ENCODE measurements at regions not wholly inside any gene's neighbourhood (a gene's known extent, or its start where the extent isn't known, plus 50 kb on each side); places are given as distances from the start of the nearest gene placed in this dataset.

DNA sequence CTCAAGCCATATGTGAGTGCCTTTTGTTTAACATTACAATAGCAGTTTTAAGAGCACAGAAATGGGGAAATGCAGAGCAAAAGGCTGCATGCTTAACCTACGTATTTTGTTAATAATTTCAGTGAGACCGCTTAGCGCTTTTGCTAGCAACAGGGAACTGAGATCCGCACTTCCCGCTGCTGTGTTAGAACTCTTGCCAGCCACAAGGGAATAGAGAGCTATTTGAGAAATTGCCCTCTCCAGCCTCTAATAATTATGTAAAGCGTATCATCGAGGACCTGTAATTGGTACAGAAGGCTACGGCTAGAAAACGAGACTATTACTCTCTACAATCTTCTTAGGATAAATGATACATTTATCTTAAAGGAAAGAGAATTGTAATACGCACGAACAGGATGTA is 205.2 kb upstream of the GRIP1 start:
- Histone ChIP-seq H3K9me3 (ENCODE audit: control insufficient read depth in 2 of 3, insufficient read depth in 1 of 3, low read length in 3 of 3) (no peaks in the 10 kb centered on the region), H3K27ac (ENCODE audit: low read depth in 2 of 2, low read length in 2 of 2) (no peak overlapping the region), H3K9ac (ENCODE audit: low read length in 3 of 3) (no peak overlapping the region), H3K4me1 (ENCODE audit: control insufficient read depth in 2 of 3, insufficient read depth in 2 of 3, low read depth in 1 of 3, low read length in 3 of 3) (no peaks in the 10 kb centered on the region), H3K4me3 (ENCODE audit: low read length in 3 of 3) (no peak overlapping the region), H3K36me3 (ENCODE audit: control insufficient read depth in 2 of 3, insufficient read depth in 3 of 3, low read length in 3 of 3) (no peaks in the 10 kb centered on the region), H3K27me3 (ENCODE audit: control insufficient read depth, insufficient read depth, low read length) (no peaks in the 10 kb centered on the region)
- intact Hi-C loops (cut with DNase I) = no loop called here
- TF ChIP-seq, protein P1, sequence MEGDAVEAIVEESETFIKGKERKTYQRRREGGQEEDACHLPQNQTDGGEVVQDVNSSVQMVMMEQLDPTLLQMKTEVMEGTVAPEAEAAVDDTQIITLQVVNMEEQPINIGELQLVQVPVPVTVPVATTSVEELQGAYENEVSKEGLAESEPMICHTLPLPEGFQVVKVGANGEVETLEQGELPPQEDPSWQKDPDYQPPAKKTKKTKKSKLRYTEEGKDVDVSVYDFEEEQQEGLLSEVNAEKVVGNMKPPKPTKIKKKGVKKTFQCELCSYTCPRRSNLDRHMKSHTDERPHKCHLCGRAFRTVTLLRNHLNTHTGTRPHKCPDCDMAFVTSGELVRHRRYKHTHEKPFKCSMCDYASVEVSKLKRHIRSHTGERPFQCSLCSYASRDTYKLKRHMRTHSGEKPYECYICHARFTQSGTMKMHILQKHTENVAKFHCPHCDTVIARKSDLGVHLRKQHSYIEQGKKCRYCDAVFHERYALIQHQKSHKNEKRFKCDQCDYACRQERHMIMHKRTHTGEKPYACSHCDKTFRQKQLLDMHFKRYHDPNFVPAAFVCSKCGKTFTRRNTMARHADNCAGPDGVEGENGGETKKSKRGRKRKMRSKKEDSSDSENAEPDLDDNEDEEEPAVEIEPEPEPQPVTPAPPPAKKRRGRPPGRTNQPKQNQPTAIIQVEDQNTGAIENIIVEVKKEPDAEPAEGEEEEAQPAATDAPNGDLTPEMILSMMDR (IDR thresholded peaks at IDR 0.05; ENCODE audit: borderline replicate concordance, extremely low read depth, insufficient read depth) = no peak
- DNase-seq (no peak), FAIRE-seq (no peak)

DNA sequence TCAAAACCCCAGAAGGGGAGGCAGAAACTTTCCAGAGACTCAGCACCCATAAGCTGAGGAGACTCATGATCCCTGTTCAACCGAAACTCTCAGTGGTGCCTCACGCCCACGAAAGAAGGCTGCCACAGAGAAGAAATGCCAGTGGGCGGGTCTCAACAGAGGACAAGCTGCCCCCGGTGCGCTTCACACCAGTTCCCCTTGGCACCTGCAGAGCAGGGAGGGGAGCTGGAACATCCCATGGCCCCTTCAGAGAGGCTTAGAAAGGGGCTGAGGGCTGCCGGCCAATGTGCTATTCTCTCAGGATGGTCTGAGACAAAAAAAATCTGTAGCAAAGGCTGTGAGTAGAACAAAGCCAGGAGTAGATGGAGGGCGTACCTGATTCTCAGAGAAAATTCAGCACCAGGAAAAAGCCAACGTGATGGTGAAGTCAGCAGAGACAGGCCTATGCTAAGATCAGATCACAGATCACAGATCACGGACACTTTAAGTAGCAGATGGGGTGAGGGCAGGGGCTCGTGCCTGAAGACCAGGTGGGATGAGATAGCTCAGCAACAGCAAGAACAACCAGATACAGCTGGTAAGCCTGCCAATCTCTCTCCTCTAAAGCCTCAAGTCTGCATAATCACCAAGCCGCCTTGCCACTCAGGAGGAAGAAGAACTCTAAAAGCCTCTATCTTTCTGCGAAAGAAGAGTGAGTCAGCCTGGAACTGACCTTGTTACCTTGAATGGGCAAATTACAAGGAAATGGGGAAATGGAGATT is 206.4 kb upstream of the GRIP1 start:
- intact Hi-C loops (cut with DNase I) = no loop called here
- H3K27me3 ChIP-seq (ENCODE audit: control insufficient read depth, insufficient read depth, low read length) = no peaks in the 10 kb centered on the region
- no peak overlapping the region for H3K4me3 ChIP-seq (ENCODE audit: low read length in 3 of 3)
- TF ChIP-seq, protein P1 (IDR thresholded peaks at IDR 0.05; ENCODE audit: borderline replicate concordance, extremely low read depth, insufficient read depth) = no peak
- H3K9me3 ChIP-seq (ENCODE audit: control insufficient read depth in 2 of 3, insufficient read depth in 1 of 3, low read length in 3 of 3) = no peaks in the 10 kb centered on the region
- no peak overlapping the region for H3K9ac ChIP-seq (ENCODE audit: low read length in 3 of 3)
- no peaks in the 10 kb centered on the region for H3K4me1 ChIP-seq (ENCODE audit: control insufficient read depth in 2 of 3, insufficient read depth in 2 of 3, low read depth in 1 of 3, low read length in 3 of 3)
- FAIRE-seq = no peak
- no peak overlapping the region for H3K27ac ChIP-seq (ENCODE audit: low read depth in 2 of 2, low read length in 2 of 2)
- no peaks in the 10 kb centered on the region for H3K36me3 ChIP-seq (ENCODE audit: control insufficient read depth in 2 of 3, insufficient read depth in 3 of 3, low read length in 3 of 3)
- DNase-seq = no peak

DNA sequence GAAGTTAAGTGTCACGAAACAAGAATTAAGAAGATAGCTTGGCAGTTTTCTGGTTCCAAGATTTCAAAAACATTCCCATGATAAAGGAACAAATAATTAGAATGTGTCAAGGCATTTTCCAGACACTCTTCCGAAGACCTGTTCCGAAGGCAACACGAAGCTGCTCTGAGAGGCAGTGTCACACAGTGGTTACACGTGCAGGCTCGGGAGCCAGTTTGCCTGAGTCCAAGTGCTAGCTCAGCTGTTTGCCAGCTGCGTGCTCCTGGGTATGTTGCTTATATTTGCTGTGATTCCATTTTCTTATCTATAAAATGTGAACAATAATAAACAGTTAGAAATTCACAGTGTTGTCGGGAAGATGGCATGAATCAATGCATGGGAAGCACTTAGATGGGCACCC is 217.9 kb upstream of the GRIP1 start:
- FAIRE-seq = no peak
- TF ChIP-seq, protein P1 (IDR thresholded peaks at IDR 0.05; ENCODE audit: borderline replicate concordance, extremely low read depth, insufficient read depth) = no peak
- Histone ChIP-seq H3K9ac (ENCODE audit: low read length in 3 of 3) (no peak overlapping the region), H3K27me3 (ENCODE audit: control insufficient read depth, insufficient read depth, low read length) (no peaks in the 10 kb centered on the region), H3K9me3 (ENCODE audit: control insufficient read depth in 2 of 3, insufficient read depth in 1 of 3, low read length in 3 of 3) (no peaks in the 10 kb centered on the region), H3K36me3 (ENCODE audit: control insufficient read depth in 2 of 3, insufficient read depth in 3 of 3, low read length in 3 of 3) (no peaks in the 10 kb centered on the region), H3K4me3 (ENCODE audit: low read length in 3 of 3) (no peak overlapping the region), H3K4me1 (ENCODE audit: control insufficient read depth in 2 of 3, insufficient read depth in 2 of 3, low read depth in 1 of 3, low read length in 3 of 3) (no peaks in the 10 kb centered on the region), H3K27ac (ENCODE audit: low read depth in 2 of 2, low read length in 2 of 2) (no peak overlapping the region)
- no peak for DNase-seq
- intact Hi-C loops (cut with DNase I) = no loop called here

All from kidney (tissue), 13 donors.